Thoracic aorta (tissue), 2 donors: ENCODE measurements at regions not wholly inside any gene's neighbourhood (a gene's known extent, or its start where the extent isn't known, plus 50 kb on each side); places are given as distances from the start of the nearest gene placed in this dataset.

ENCODE experiments used
- ATAC-seq: fragments of 150-250 bp; one replicate; pipeline ENCODE4 v1.8.0; 2017; ENCODE audit warnings: low read depth; ENCODE audit not compliant: insufficient number of reproducible peaks, low FRiP score
- DNase-seq: peaks from one replicate; pipeline ENCODE4 v3.0.0-alpha.2; 2020; ENCODE audit warnings: low spot score
- H3K27ac ChIP-seq, 2 donors: fragments of 200-600 bp; sonication (generic); 1 replicate in 1 of 2; 2 replicates in 1 of 2; pipeline ENCODE4 v1.5.1; 2016; ENCODE audit warnings: mild to moderate bottlenecking in 2 of 2, moderate library complexity in 2 of 2
- H3K27me3 ChIP-seq: fragments of 200-600 bp; sonication (generic); replicated peaks from 2 replicates; pipeline ENCODE4 v1.6.0; 2016; ENCODE audit warnings: mild to moderate bottlenecking; ENCODE audit not compliant: insufficient read depth
- H3K36me3 ChIP-seq: fragments of 200-600 bp; sonication (generic); one replicate; pipeline ENCODE4 v1.5.1; 2016
- H3K4me1 ChIP-seq, 2 donors: fragments of 200-600 bp; sonication (generic); 1 replicate in 1 of 2; 2 replicates in 1 of 2; pipeline versions ENCODE4 v1.5.1 to v1.6.0; 2016; ENCODE audit warnings: low read depth in 2 of 2, mild to moderate bottlenecking in 1 of 2; ENCODE audit not compliant: control insufficient read depth in 1 of 2
- H3K4me3 ChIP-seq: fragments of 200-600 bp; sonication (generic); 2 replicates; pipeline ENCODE4 v1.5.1; 2016; ENCODE audit warnings: mild to moderate bottlenecking
- H3K9me3 ChIP-seq: fragments of 200-600 bp; sonication (generic); 2 replicates; pipeline ENCODE4 v1.5.1; 2016
- CTCF ChIP-seq: fragments of 200-600 bp; sonication (generic); IDR thresholded peaks from one replicate; pipeline ENCODE4 v1.5.1; 2019; ENCODE audit warnings: antibody characterized with exemption

GRCh38 chr3:10665592-10665991 lies 150.4 kb upstream of the SLC6A11 start:
- Histone ChIP-seq H3K27ac (no peak overlapping the region), H3K4me1 (no peaks in the 10 kb centered on the region), H3K9me3 (no peaks in the 10 kb centered on the region), H3K4me3 (no peak overlapping the region), H3K36me3 (no peaks in the 10 kb centered on the region), H3K27me3 (no peaks in the 10 kb centered on the region)
- DNase-seq (no peak), ATAC-seq (no peak)
- TF ChIP-seq CTCF: no peak

GRCh38 chr3:10666621-10667020 lies 149.4 kb upstream of the SLC6A11 start:
- Histone ChIP-seq H3K36me3 (no peaks in the 10 kb centered on the region), H3K27ac (no peak overlapping the region), H3K4me1 (no peaks in the 10 kb centered on the region), H3K9me3 (no peaks in the 10 kb centered on the region), H3K27me3 (no peaks in the 10 kb centered on the region), H3K4me3 (no peak overlapping the region)
- TF ChIP-seq CTCF: no peak
- DNase-seq (no peak), ATAC-seq (no peak)

- H3K27me3 ChIP-seq: no peaks in the 10 kb centered on the region
- ATAC-seq: no peak
- H3K36me3 ChIP-seq: no peaks in the 10 kb centered on the region
- no peak overlapping the region for H3K27ac ChIP-seq
- no peak overlapping the region for H3K4me3 ChIP-seq
- TF ChIP-seq CTCF: no peak
- H3K4me1 ChIP-seq: no peaks in the 10 kb centered on the region
- H3K9me3 ChIP-seq: no peaks in the 10 kb centered on the region
- DNase-seq: no peak
Measured at GRCh38 chr3:10667269-10667668, 148.8 kb upstream of the SLC6A11 start.

- no peak for TF ChIP-seq CTCF
- DNase-seq (no peak), ATAC-seq (no peak)
- no peaks in the 10 kb centered on the region for H3K27me3 ChIP-seq
- H3K36me3 ChIP-seq: no peaks in the 10 kb centered on the region
- H3K9me3 ChIP-seq: no peaks in the 10 kb centered on the region
- no peak overlapping the region for H3K27ac ChIP-seq
- H3K4me3 ChIP-seq: no peak overlapping the region
- no peaks in the 10 kb centered on the region for H3K4me1 ChIP-seq
Measured at GRCh38 chr3:10667901-10668476, 148.0 kb upstream of the SLC6A11 start.

- H3K4me3 ChIP-seq: no peak overlapping the region
- DNase-seq: no peak
- no peak for ATAC-seq
- TF ChIP-seq CTCF: no peak
- no peaks in the 10 kb centered on the region for H3K36me3 ChIP-seq
- H3K4me1 ChIP-seq: no peaks in the 10 kb centered on the region
- no peaks in the 10 kb centered on the region for H3K9me3 ChIP-seq
- H3K27me3 ChIP-seq: no peaks in the 10 kb centered on the region
- H3K27ac ChIP-seq: no peak overlapping the region
Measured at GRCh38 chr3:10669490-10670048, 146.5 kb upstream of the SLC6A11 start.
